NCI-H510A treated with DMSO at 0.1 percent for 48 hours (cell line): ENCODE measurements at regions not wholly inside any gene's neighbourhood (a gene's known extent, or its start where the extent isn't known, plus 50 kb on each side); places are given as distances from the start of the nearest gene placed in this dataset.

ENCODE experiments used
- DNase-seq: peaks from one replicate; lab custom pipeline; 2025; lab: John Stamatoyannopoulos, UW

- DNase-seq = no peak
Observed at GRCh38 chr10:129372172-129372571, 94.9 kb upstream of the MGMT start.

GRCh38 chr10:129373231-129373630 is 93.8 kb upstream of the MGMT start:
- no peak for DNase-seq

- DNase-seq = no peak
Observed at GRCh38 chr10:129373718-129374117, 93.3 kb upstream of the MGMT start.

GRCh38 chr10:129375171-129375570 is 91.9 kb upstream of the MGMT start:
- no peak for DNase-seq

DNA sequence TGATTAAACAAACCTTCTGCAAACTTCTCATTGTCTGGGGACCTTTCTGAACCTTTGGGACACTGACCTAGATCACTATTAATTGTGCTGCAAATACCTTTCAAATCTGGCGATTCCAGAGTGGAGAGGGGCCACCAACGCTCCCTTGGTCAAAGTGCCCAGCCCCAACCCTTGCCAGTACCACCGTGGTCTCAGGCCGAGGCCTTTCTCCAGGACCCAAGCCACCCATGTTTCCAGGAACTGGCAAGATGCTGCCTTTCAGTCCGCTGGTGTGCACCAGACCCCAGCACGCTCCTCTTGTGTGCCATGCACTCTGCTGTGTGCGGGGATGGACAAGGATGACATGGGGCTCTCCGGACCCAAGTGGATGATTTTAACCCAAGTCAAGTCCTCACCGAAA is 91.1 kb upstream of the MGMT start:
- DNase-seq = no peak

GRCh38 chr10:129380279-129380678 is 86.8 kb upstream of the MGMT start:
- no peak for DNase-seq

DNA sequence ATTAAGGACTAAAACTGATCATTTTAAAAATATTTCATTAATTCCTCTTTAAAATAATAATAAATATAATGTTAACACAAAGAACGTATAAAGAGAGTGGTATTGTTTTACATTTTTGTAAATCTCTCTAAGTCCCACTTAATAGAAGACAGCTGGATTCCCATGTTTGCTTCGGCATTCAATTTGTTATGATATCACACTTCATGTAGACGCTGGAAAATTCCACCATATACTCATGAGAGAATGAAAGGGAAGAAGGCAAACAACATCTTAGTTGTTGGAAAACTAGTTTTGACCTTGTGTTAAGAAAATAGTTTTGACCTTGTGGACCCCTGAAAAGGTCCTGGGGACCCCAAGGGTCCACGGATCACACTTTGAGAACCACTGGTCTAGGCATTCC is 85.3 kb upstream of the MGMT start:
- DNase-seq = no peak

DNA sequence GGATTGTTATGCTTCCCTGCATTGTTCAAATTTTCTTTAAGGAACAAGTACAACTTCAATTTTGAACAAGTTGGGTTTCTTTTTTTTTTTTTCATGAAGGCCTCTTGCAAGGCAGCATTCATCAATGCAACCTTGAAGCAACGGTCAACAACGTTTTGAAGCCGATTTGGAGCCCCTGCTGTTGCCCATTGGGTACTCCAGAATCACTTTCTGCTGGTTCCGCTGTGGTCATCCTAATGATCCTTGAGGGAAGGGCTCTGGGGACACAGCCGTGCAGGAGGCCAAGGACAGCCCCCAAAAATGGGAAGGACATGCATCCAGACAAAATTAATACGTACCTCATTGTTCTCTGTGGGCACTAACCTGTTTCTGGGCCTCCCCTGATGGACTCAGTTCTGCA is 84.6 kb upstream of the MGMT start:
- no peak for DNase-seq

DNA sequence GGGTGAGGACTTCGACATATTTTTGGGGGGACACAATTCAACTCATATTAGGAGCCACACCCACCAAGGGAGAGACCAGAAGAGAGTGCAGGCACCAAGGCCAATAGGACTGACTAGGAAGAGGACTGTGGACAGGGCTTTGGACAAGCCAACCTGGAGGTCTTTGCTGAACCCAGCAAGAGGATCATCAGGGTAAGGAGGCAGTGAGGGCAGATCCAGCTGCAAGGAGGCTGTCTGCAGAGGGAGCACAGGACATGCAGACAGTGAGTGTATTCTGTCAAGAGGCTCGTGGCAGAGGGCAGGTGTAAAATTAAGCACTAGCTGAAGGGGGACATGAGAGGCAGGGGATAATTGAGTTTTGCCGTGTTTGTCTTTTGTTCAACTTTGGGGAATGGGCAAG is 83.4 kb upstream of the MGMT start:
- no peak for DNase-seq

DNA sequence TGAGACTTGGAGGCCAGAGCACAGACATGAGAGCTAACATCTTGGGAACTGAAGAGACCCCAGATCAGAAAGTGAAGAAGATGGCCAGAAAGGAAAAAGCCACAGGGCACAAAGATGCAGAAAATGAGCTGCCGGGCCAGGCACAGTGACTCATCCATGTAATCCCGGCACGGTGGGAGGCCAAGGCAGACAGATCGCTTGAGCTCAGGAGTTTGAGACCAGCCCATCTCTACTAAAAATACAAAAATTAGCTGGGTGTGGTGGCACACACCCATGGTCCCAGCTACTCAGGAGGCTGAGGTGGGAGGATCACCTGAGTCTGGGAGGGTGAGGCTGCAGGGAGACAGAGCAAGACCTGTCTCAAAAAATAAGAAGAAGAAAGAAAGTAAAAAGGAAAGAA is 81.4 kb upstream of the MGMT start:
- DNase-seq = no peak

GRCh38 chr10:129386415-129387257 is 80.4 kb upstream of the MGMT start:
- DNase-seq = no peak

GRCh38 chr10:129387258-129387525 is 79.8 kb upstream of the MGMT start:
- no peak for DNase-seq

DNA sequence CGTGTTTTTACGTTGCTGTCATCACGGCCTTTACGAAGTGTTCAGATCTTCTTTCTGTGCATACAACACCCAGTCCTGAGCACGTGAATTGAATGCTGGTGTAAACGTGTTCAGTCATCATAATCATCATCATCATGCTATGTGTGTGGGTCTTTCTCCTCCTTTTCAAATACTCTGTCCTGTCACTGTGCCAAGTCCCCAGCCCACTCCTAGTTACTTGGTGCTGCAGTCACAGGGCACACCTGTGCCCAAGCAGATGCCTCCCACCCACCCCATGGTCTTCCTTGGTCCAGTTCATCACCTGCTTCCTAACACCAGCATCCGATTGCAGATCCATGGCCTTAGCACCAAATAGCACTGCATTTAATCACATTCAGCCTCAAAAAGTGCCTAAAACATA is 78.6 kb upstream of the MGMT start:
- no peak for DNase-seq

DNA sequence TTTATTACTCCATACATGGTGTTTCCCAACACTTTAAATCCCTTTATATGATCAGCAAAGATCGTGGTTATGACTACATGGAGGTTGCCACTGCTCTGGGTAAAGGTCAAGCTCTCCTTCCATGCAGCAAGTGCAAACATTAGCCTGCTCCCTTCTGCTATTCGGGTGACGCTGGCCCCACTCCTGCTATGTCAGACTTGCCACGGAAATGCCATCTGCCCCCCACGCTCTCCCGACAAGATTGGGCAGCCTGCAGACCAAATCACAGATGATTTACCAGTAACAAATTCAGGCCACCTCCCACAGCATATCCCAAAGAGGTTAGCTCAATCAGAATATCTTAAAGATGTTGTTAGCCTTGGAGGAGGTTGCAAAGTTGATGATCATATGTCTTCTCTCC is 77.8 kb upstream of the MGMT start:
- no peak for DNase-seq

GRCh38 chr10:129390147-129390546 is 76.9 kb upstream of the MGMT start:
- DNase-seq = no peak

GRCh38 chr10:129390726-129391125 is 76.3 kb upstream of the MGMT start:
- DNase-seq = no peak

DNA sequence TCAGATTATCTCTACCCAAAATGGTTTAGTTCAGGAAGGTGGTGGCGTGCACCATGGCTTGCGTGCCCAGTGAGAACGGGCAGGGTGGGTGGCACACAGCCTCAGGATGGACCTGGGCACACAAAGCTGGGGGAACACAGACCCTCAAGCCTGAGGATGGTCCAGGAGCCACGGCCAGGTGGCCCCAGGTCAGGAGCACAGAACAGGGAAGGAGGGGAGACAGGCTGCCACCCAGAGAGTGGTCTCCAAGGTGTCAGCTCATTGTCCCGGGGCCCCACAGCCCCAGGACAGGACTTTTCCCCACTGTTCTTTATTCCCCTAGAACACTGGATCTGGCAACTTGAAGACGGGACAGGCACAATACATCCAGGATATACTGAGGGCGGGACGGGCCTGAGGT is 75.6 kb upstream of the MGMT start:
- DNase-seq = no peak

GRCh38 chr10:129392855-129393254 is 74.2 kb upstream of the MGMT start:
- DNase-seq = no peak

DNA sequence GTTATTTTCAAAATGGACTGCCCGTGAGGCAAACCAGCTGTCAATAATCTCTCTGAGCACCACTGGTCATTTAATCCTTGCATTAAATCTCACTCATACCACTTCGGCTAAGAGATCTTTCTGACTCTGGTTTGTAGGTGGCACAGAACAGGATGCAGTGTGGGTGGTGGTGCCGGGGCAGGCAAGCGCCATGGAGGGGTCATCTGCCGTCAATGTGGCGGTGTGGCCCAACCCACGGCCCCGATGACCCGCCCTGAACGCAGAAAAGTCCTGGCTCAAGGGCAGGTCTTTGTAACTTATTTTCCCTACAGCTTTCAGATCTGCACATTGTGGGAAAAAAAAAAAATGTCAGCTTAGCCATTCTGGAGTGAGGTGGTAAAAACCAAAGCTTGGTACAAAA is 73.2 kb upstream of the MGMT start:
- DNase-seq = no peak

GRCh38 chr10:129394518-129395328 is 72.3 kb upstream of the MGMT start:
- no peak for DNase-seq

- no peak for DNase-seq
Observed at GRCh38 chr10:129396021-129396722, 70.9 kb upstream of the MGMT start.

DNA sequence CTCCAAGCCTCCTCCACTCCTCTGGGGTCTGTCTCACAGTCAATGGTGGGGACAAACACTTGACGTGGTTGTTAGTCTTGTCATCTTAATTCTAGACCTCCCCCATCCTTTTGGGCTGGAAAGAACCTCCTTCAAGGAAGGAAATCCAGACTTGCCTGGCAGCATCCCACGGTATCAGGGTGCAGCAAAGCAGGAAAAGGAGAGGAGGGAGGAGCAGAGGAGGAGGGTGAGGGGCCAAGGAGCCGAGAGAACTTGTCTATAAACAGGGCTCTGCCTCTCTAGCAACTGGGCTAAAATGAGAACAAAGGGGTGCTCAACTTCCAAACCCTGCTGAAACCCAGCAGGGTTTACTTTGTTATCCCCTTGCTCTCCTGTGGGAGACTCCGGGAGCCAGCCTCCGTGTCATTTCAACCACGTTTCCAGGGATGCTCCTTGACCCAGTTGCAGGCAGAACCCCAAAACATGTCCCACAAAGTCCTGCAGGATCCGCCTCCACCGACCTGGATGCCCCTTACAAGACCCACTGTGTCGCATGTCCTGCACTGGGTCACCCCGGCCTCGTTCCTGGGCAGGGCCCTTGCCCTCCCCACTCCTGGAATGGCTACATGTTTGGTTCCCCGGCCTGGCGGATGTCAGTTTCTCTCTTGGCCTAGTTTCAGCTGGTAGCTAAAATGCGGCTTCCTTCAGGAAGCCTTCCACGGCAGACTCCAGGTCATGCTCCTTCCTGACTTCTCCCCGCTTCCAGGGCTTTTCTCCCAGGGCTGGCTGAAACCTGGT is 69.7 kb upstream of the MGMT start:
- DNase-seq = no peak
